Smooth muscle cell (in vitro differentiated cells): ENCODE measurements at regions not wholly inside any gene's neighbourhood (a gene's known extent, or its start where the extent isn't known, plus 50 kb on each side); places are given as distances from the start of the nearest gene placed in this dataset.

Experiments
- DNase-seq: peaks from one replicate; lab custom pipeline; 2025; ENCODE audit not compliant: unreplicated experiment; lab: John Stamatoyannopoulos, UW
- H2AFZ ChIP-seq: fragments of 200-600 bp; sonication (generic); 2 replicates; pipeline ENCODE4 v1.6.0; 2016; ENCODE audit warnings: antibody characterized with exemption, low read depth, mild to moderate bottlenecking
- H3F3A ChIP-seq: fragments of 200-600 bp; sonication (generic); 2 replicates; pipeline ENCODE4 v1.6.0; 2017; ENCODE audit warnings: antibody characterized with exemption, low read depth
- H3K27ac ChIP-seq: fragments of 200-600 bp; sonication (generic); 2 replicates; pipeline ENCODE4 v1.5.1; 2016; ENCODE audit warnings: low read depth, mild to moderate bottlenecking
- H3K27me3 ChIP-seq: fragments of 200-600 bp; sonication (generic); 2 replicates; pipeline ENCODE4 v1.6.1; 2016; ENCODE audit warnings: low read depth, mild to moderate bottlenecking
- H3K36me3 ChIP-seq: fragments of 200-600 bp; sonication (generic); 2 replicates; pipeline ENCODE4 v1.5.1; 2016; ENCODE audit warnings: low read depth
- H3K4me1 ChIP-seq: fragments of 200-600 bp; sonication (generic); 2 replicates; pipeline ENCODE4 v1.5.1; 2016; ENCODE audit warnings: low read depth
- H3K4me2 ChIP-seq: fragments of 200-600 bp; sonication (generic); 2 replicates; pipeline ENCODE4 v1.6.0; 2016; ENCODE audit warnings: mild to moderate bottlenecking
- H3K4me3 ChIP-seq: fragments of 200-600 bp; sonication (generic); 2 replicates; pipeline ENCODE4 v1.5.1; 2016; ENCODE audit warnings: mild to moderate bottlenecking
- H3K79me2 ChIP-seq: fragments of 200-600 bp; sonication (generic); 2 replicates; pipeline ENCODE4 v1.6.0; 2016; ENCODE audit warnings: low read depth, mild to moderate bottlenecking
- H3K9ac ChIP-seq: fragments of 200-600 bp; sonication (generic); 2 replicates; pipeline ENCODE4 v1.6.0; 2016; ENCODE audit warnings: low read depth
- H3K9me3 ChIP-seq: fragments of 200-600 bp; sonication (generic); replicated peaks from 2 replicates; pipeline ENCODE4 v1.5.1; 2016; ENCODE audit warnings: low read depth
- H4K20me1 ChIP-seq: fragments of 200-600 bp; sonication (generic); 2 replicates; pipeline ENCODE4 v1.6.0; 2016; ENCODE audit warnings: low read depth
- WGBS: methylation state at CpG from one replicate; pipeline ENCODE4 v1.1.7; 2016; ENCODE audit warnings: low lambda C conversion rate; 5-methylcytosine and 5-hydroxymethylcytosine counted together
- TF ChIP-seq, protein P1 (sequence below): fragments of 200-600 bp; sonication (generic); IDR thresholded peaks from 2 replicates; pipeline ENCODE4 v1.5.1; 2017; ENCODE audit warnings: borderline replicate concordance, mild to moderate bottlenecking, antibody characterized with exemption; ENCODE audit not compliant: insufficient read depth, poor library complexity, severe bottlenecking

GRCh38 chr2:16509042-16509441 is 156.6 kb downstream of the CYRIA start:
- 83% methylated on average over 3 of the region's 3 CpGs for WGBS
- Histone ChIP-seq H3K9me3 (no peaks in the 10 kb centered on the region), H3K4me1 (peaks cover 5% of the 10 kb centered on the region), H4K20me1 (no peaks in the 10 kb centered on the region), H3F3A (no peaks in the 10 kb centered on the region), H3K79me2 (no peaks in the 10 kb centered on the region), H3K4me2 (no peak overlapping the region), H2AFZ (no peak overlapping the region), H3K36me3 (no peaks in the 10 kb centered on the region), H3K4me3 (no peak overlapping the region), H3K27me3 (peaks cover 62% of the 10 kb centered on the region), H3K27ac (no peak overlapping the region), H3K9ac (no peak overlapping the region)
- TF ChIP-seq, protein P1, sequence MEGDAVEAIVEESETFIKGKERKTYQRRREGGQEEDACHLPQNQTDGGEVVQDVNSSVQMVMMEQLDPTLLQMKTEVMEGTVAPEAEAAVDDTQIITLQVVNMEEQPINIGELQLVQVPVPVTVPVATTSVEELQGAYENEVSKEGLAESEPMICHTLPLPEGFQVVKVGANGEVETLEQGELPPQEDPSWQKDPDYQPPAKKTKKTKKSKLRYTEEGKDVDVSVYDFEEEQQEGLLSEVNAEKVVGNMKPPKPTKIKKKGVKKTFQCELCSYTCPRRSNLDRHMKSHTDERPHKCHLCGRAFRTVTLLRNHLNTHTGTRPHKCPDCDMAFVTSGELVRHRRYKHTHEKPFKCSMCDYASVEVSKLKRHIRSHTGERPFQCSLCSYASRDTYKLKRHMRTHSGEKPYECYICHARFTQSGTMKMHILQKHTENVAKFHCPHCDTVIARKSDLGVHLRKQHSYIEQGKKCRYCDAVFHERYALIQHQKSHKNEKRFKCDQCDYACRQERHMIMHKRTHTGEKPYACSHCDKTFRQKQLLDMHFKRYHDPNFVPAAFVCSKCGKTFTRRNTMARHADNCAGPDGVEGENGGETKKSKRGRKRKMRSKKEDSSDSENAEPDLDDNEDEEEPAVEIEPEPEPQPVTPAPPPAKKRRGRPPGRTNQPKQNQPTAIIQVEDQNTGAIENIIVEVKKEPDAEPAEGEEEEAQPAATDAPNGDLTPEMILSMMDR, result no peak
- no peak for DNase-seq

DNA sequence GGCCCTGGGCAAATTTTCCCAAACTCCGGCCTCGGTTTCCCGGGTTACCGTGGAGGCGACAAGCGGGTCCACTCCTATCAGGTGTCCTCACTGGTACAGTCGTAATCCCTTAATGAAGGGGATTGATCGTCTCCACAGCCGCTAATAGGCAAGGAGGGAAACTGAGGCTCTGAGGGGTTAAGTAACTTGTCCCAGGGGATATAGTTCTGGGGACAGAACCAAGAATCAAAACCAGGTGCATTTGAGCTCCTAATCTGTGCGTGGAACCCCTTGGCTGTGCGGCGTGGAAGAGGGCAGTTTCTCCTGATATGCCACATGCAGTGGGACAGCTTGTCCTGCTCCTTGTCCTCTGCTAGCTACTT is 157.2 kb downstream of the CYRIA start:
- H3K4me2 ChIP-seq, result peak overlapping the region; percentile 87
- no peaks in the 10 kb centered on the region for H3F3A ChIP-seq
- H3K27ac ChIP-seq, result no peak overlapping the region
- 28% methylated on average over 12 of the region's 12 CpGs for WGBS
- peak overlapping the region; percentile 51 for H3K4me3 ChIP-seq
- no peak for DNase-seq
- peaks cover 5% of the 10 kb centered on the region for H3K4me1 ChIP-seq
- TF ChIP-seq, protein P1, result no peak
- no peaks in the 10 kb centered on the region for H3K9me3 ChIP-seq
- no peak overlapping the region for H2AFZ ChIP-seq
- no peak overlapping the region for H3K9ac ChIP-seq
- no peaks in the 10 kb centered on the region for H4K20me1 ChIP-seq
- H3K36me3 ChIP-seq, result no peaks in the 10 kb centered on the region
- H3K79me2 ChIP-seq, result no peaks in the 10 kb centered on the region
- H3K27me3 ChIP-seq, result peaks cover 62% of the 10 kb centered on the region

- peak overlapping the region; percentile 87 for H3K4me2 ChIP-seq
- H3K27me3 ChIP-seq, result peaks cover 60% of the 10 kb centered on the region
- no peak overlapping the region for H3K9ac ChIP-seq
- H3K4me3 ChIP-seq, result peak overlapping the region; percentile 51
- 16% methylated on average over 31 of the region's 58 CpGs for WGBS
- no peak for DNase-seq
- no peak overlapping the region for H3K27ac ChIP-seq
- no peak overlapping the region for H2AFZ ChIP-seq
- H4K20me1 ChIP-seq, result no peaks in the 10 kb centered on the region
- no peaks in the 10 kb centered on the region for H3K9me3 ChIP-seq
- H3K4me1 ChIP-seq, result peaks cover 5% of the 10 kb centered on the region
- H3K36me3 ChIP-seq, result no peaks in the 10 kb centered on the region
- H3F3A ChIP-seq, result no peaks in the 10 kb centered on the region
- TF ChIP-seq, protein P1, result peak; percentile 70
- no peaks in the 10 kb centered on the region for H3K79me2 ChIP-seq
Observed at GRCh38 chr2:16507655-16508489, 157.8 kb downstream of the CYRIA start.

- TF ChIP-seq, protein P1, result no peak
- Histone ChIP-seq H3K27ac (no peak overlapping the region), H3K4me2 (no peak overlapping the region), H3K27me3 (peaks cover 52% of the 10 kb centered on the region), H4K20me1 (no peaks in the 10 kb centered on the region), H3K9me3 (no peaks in the 10 kb centered on the region), H3K9ac (no peak overlapping the region), H2AFZ (no peak overlapping the region), H3K4me1 (peaks cover 5% of the 10 kb centered on the region), H3K36me3 (no peaks in the 10 kb centered on the region), H3K79me2 (no peaks in the 10 kb centered on the region), H3F3A (no peaks in the 10 kb centered on the region), H3K4me3 (no peak overlapping the region)
- DNase-seq, result no peak
- 85% methylated on average over 2 of the region's 2 CpGs for WGBS
Observed at GRCh38 chr2:16506366-16506765, 159.3 kb downstream of the CYRIA start.
